Brain microvascular endothelial cell (primary cell): ENCODE measurements at regions not wholly inside any gene's neighbourhood (a gene's known extent, or its start where the extent isn't known, plus 50 kb on each side); places are given as distances from the start of the nearest gene placed in this dataset.

ENCODE experiments used
- DNase-seq: peaks from one replicate; pipeline ENCODE4 v3.0.0-alpha.2; 2020
- H3K27ac ChIP-seq: fragments of 250-450 bp; sonication (Bioruptor Pico); 2 replicates; pipeline ENCODE4 v1.5.1; 2020; ENCODE audit warnings: mild to moderate bottlenecking, moderate library complexity
- H3K27me3 ChIP-seq: fragments of 250-450 bp; sonication (Bioruptor Pico); replicated peaks from 2 replicates; pipeline ENCODE4 v1.5.1; 2020; ENCODE audit warnings: mild to moderate bottlenecking
- H3K36me3 ChIP-seq: fragments of 250-450 bp; sonication (Bioruptor Pico); replicated peaks from 2 replicates; pipeline ENCODE4 v1.5.1; 2020; ENCODE audit warnings: mild to moderate bottlenecking
- H3K4me3 ChIP-seq: 2 replicates; pipeline ENCODE4 v1.5.1; 2011; ENCODE audit warnings: low read depth, mild to moderate bottlenecking, control low read depth, low read length, moderate library complexity
- CTCF ChIP-seq: IDR thresholded peaks from 2 replicates; pipeline ENCODE4 v1.5.1; 2011; ENCODE audit warnings: low read depth, mild to moderate bottlenecking, moderate library complexity, low read length, control low read depth, inconsistent platforms; ENCODE audit errors: missing control alignments
- in situ Hi-C: cut with HindIII; loops from 2 replicates; pipeline ENCODE4 v1.10.0; 2017; ENCODE audit warnings: low sequenced_read_pairs, low pct_ligation_motif_present

GRCh38 chr18:54750350-54750749 is 77.9 kb upstream of the RAB27B start:
- no peak for DNase-seq
- no peak for TF ChIP-seq CTCF
- in situ Hi-C loops: no loop called here

GRCh38 chr18:54752185-54752584 is 76.1 kb upstream of the RAB27B start:
- Histone ChIP-seq H3K36me3 (no peaks in the 10 kb centered on the region), H3K27ac (no peak overlapping the region), H3K4me3 (no peak overlapping the region), H3K27me3 (no peaks in the 10 kb centered on the region)
- DNase-seq: no peak
- no peak for TF ChIP-seq CTCF
- in situ Hi-C loops: no loop called here

More at GRCh38 chr18:54750350-54750749, 77.9 kb upstream of the RAB27B start:
- Histone ChIP-seq H3K36me3 (no peaks in the 10 kb centered on the region), H3K27me3 (no peaks in the 10 kb centered on the region), H3K4me3 (no peak overlapping the region), H3K27ac (no peak overlapping the region)

GRCh38 chr18:54755456-54755855 is 72.8 kb upstream of the RAB27B start:
- no peak for DNase-seq
- Histone ChIP-seq H3K36me3 (no peaks in the 10 kb centered on the region), H3K27me3 (no peaks in the 10 kb centered on the region), H3K27ac (no peak overlapping the region), H3K4me3 (no peak overlapping the region)
- in situ Hi-C loops: no loop called here
- TF ChIP-seq CTCF: no peak

- no peak overlapping the region for H3K4me3 ChIP-seq
- no peaks in the 10 kb centered on the region for H3K27me3 ChIP-seq
- H3K36me3 ChIP-seq: no peaks in the 10 kb centered on the region
- no peak for TF ChIP-seq CTCF
- DNase-seq: no peak
- H3K27ac ChIP-seq: no peak overlapping the region
- in situ Hi-C loops: no loop called here
Measured at GRCh38 chr18:54762386-54762785, 65.9 kb upstream of the RAB27B start.

- in situ Hi-C loops: no loop called here
- H3K36me3 ChIP-seq: no peaks in the 10 kb centered on the region
- H3K27ac ChIP-seq: no peak overlapping the region
- no peak for TF ChIP-seq CTCF
- DNase-seq: no peak
- H3K4me3 ChIP-seq: no peak overlapping the region
- H3K27me3 ChIP-seq: no peaks in the 10 kb centered on the region
Measured at GRCh38 chr18:54764786-54765185, 63.5 kb upstream of the RAB27B start.

- TF ChIP-seq CTCF: no peak
- DNase-seq: no peak
- no peak overlapping the region for H3K4me3 ChIP-seq
- H3K36me3 ChIP-seq: no peaks in the 10 kb centered on the region
- H3K27ac ChIP-seq: no peak overlapping the region
- H3K27me3 ChIP-seq: no peaks in the 10 kb centered on the region
- in situ Hi-C loops: no loop called here
Measured at GRCh38 chr18:54765636-54766375, 62.5 kb upstream of the RAB27B start.
